PC-3 (cell line): ENCODE measurements at regions not wholly inside any gene's neighbourhood (a gene's known extent, or its start where the extent isn't known, plus 50 kb on each side); places are given as distances from the start of the nearest gene placed in this dataset.
"Not testable (repeated sequence)": the region's sequence is repeated elsewhere in the genome, so short reads cannot be mapped to it uniquely, and the experiment has no call there.

Source experiments
- ATAC-seq: fragments of 200-7000 bp; cut with Tn5 transposase; 2 replicates; pipeline ENCODE4 v1.9.1; 2020; ENCODE audit warnings: mild to moderate bottlenecking, moderate library complexity
- BruUV-seq: library from RNA; stranded (reverse); fragments of 400-500 nt; replicated peaks from 2 replicates; lab custom pipeline; 2021; lab: Mats Ljungman, UMichigan
- CTCF ChIA-PET: fragments of 300-600 bp; sonication (Branson Sonifier 250); formaldehyde crosslinking; loops from one replicate; lab custom pipeline; 2022; ENCODE audit warnings: antibody characterized with exemption; lab: Charles Lee
- POLR2A ChIA-PET: fragments of 300-600 bp; sonication (Branson Sonifier 250); formaldehyde crosslinking; loops from one replicate; lab custom pipeline; 2022; ENCODE audit warnings: antibody characterized with exemption; ENCODE audit not compliant: unreplicated experiment; lab: Charles Lee
- DNase-seq: peaks from one replicate; pipeline ENCODE4 v3.0.0-alpha.2; 2015
- H2AFZ ChIP-seq: fragments of 300-600 bp; sonication (generic); 2 replicates; pipeline ENCODE4 v1.6.0; 2016; ENCODE audit warnings: antibody characterized with exemption, low read length
- H3F3A ChIP-seq: fragments of 300-600 bp; sonication (generic); one replicate; pipeline ENCODE4 v1.6.0; 2017; ENCODE audit warnings: antibody characterized with exemption, low read length, control low read depth, mild to moderate bottlenecking; ENCODE audit not compliant: unreplicated experiment
- H3K27ac ChIP-seq: fragments of 300-600 bp; sonication (generic); 2 replicates; pipeline ENCODE4 v1.5.1; 2016; ENCODE audit warnings: mild to moderate bottlenecking, low read length
- H3K27me3 ChIP-seq: fragments of 300-600 bp; sonication (generic); 2 replicates; pipeline ENCODE4 v1.6.1; 2016; ENCODE audit warnings: low read length, mixed read lengths
- H3K36me3 ChIP-seq: fragments of 300-600 bp; sonication (generic); 2 replicates; pipeline ENCODE4 v1.6.1; 2016; ENCODE audit warnings: low read depth, mixed run types, low read length, mixed read lengths
- H3K4me1 ChIP-seq: fragments of 300-600 bp; sonication (generic); 2 replicates; pipeline ENCODE4 v1.5.1; 2016; ENCODE audit warnings: low read length; ENCODE audit not compliant: insufficient read depth
- H3K4me2 ChIP-seq: fragments of 300-600 bp; sonication (generic); 2 replicates; pipeline ENCODE4 v1.6.0; 2016; ENCODE audit warnings: low read length
- H3K4me3 ChIP-seq: fragments of 300-600 bp; sonication (generic); 2 replicates; pipeline ENCODE4 v1.5.1; 2016; ENCODE audit warnings: mild to moderate bottlenecking, low read length, mixed read lengths
- H3K79me2 ChIP-seq: fragments of 300-600 bp; sonication (generic); 2 replicates; pipeline ENCODE4 v1.6.1; 2017; ENCODE audit warnings: low read length, mixed read lengths
- H3K9ac ChIP-seq: fragments of 300-600 bp; sonication (generic); 2 replicates; pipeline ENCODE4 v1.6.0; 2016; ENCODE audit warnings: mild to moderate bottlenecking, low read length
- H3K9me2 ChIP-seq: fragments of 300-600 bp; sonication (generic); replicated peaks from 2 replicates; pipeline ENCODE4 v1.6.1; 2016; ENCODE audit warnings: mixed run types, low read length, mixed read lengths
- H3K9me3 ChIP-seq: fragments of 300-600 bp; sonication (generic); 2 replicates; pipeline ENCODE4 v1.6.1; 2016; ENCODE audit warnings: low read length, mixed read lengths
- H4K20me1 ChIP-seq: fragments of 300-600 bp; sonication (generic); 2 replicates; pipeline ENCODE4 v1.6.1; 2016; ENCODE audit warnings: low read length, mixed read lengths
- EZH2 ChIP-seq: fragments of 300-600 bp; sonication (generic); IDR thresholded peaks from one replicate; pipeline ENCODE4 v1.6.1; 2017; ENCODE audit warnings: antibody characterized with exemption, mild to moderate bottlenecking, low read length; ENCODE audit not compliant: unreplicated experiment
- EZH2phosphoT487 ChIP-seq: fragments of 300-600 bp; sonication (generic); IDR thresholded peaks from 2 replicates; pipeline ENCODE4 v1.6.1; 2018; ENCODE audit warnings: mild to moderate bottlenecking, antibody characterized with exemption, low read length, borderline replicate concordance
- intact Hi-C: fragments of 100-400 bp; cut with micrococcal nuclease; formaldehyde crosslinking; loops from 2 replicates; pipeline ENCODE4 v1.9.0; 2023
- TF ChIP-seq, protein P1 (sequence below): fragments of 300-600 bp; sonication (generic); conservative IDR thresholded peaks from 2 replicates; pipeline ENCODE4 v1.5.1; 2017; ENCODE audit warnings: antibody characterized with exemption, low read depth, mild to moderate bottlenecking, low read length

DNA sequence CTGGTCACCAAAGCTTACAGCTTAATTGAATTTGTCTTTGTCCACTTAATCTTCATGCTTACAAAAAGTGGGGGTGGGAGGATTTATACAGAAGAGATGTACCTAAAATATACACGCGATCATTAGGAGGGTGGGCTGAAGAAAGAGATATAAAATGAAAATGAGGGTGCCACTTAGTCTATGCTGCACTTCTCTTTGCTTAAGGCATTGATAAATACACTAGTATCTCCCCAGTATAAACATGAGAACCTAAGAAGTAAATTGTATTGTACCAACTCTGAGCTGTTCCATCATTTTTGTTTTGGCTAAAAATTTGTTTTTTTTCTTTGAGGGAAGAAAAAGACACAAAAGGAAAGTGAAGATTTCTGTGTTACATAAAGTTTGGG, 170.8 kb upstream of the ZNF217 start:
- no peak for DNase-seq
- H3K4me3 ChIP-seq: no peak overlapping the region
- peak overlapping the region; percentile 7; the same call in 1 of the 2 replicates for H3K9ac ChIP-seq
- H3K27me3 ChIP-seq: no peaks in the 10 kb centered on the region
- peak overlapping the region; percentile 4; the same call in 1 of the 2 replicates for H3K4me2 ChIP-seq
- no peaks in the 10 kb centered on the region for H3K36me3 ChIP-seq
- H3K4me1 ChIP-seq: peaks cover 22% of the 10 kb centered on the region
- no peaks in the 10 kb centered on the region for H3K9me3 ChIP-seq
- peak overlapping the region; percentile 74 for H2AFZ ChIP-seq
- no peaks in the 10 kb centered on the region for H3K79me2 ChIP-seq
- CTCF ChIA-PET: interaction anchor here (0.6 kb wide), 1 partner anchor 152 kb away, joined by 3 read pairs; no protein-coding TSS in a partner anchor
- no peaks in the 10 kb centered on the region for H4K20me1 ChIP-seq
- H3K27ac ChIP-seq: peak overlapping the region; percentile 15
- no peaks in the 10 kb centered on the region for H3K9me2 ChIP-seq
- no peak for ATAC-seq
- H3F3A ChIP-seq: no peaks in the 10 kb centered on the region
- BruUV-seq: no TSS peak
- intact Hi-C loops: no loop called here
- TF ChIP-seq EZH2 (no peak), EZH2phosphoT487 (no peak)
- POLR2A ChIA-PET: interaction anchor here (0.5 to 0.6 kb wide), 2 partner anchors 102 to 168 kb away, joined by 4 read pairs; no protein-coding TSS in a partner anchor

DNA sequence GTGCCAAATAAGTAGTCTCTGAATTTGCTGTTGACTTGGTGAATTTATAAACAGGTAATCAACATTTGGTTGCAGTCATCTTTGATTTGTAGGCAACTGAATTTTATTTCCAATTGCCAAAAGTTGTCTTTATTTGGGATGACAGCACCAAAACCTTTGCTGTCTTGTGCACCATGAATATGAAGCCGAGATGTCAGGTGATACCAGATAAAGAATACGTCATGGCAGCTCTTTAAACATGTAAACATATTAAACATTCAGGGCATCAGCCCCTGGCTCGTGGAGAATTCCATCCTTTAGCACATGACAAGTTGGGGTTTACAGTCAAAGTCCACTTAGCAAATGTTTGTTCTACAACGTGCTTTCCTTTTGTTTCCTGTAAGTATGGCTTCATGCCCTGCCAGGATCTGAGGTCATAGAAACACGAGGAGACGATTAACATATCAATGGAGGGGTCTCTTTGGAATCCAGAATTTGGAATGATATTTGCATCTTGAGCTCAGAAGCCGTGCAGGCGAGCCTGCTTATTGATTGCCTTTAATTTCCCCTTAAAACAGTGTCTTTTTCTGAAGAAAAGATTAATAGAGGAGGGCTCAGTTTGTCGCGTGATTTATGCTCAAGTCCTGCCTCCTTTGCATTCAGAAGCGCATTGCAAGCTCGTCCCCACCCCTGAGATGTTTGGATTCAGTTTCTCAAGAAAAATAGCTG, 170.2 kb upstream of the ZNF217 start:
- peak; percentile 55 for DNase-seq
- no peak overlapping the region for H3K4me3 ChIP-seq
- ChIA-PET POLR2A (no interaction called here), CTCF (interaction anchor here (0.6 kb wide), 1 partner anchor 10 kb away, joined by 4 read pairs; no protein-coding TSS in a partner anchor)
- intact Hi-C loops: loop anchor here (1.0 kb wide), 1 partner anchor 9 kb away; no protein-coding TSS in a partner anchor
- H2AFZ ChIP-seq: peak overlapping the region; percentile 74
- H3K9ac ChIP-seq: peak overlapping the region; percentile 7; the same call in 1 of the 2 replicates
- no peaks in the 10 kb centered on the region for H3F3A ChIP-seq
- peaks cover 17% of the 10 kb centered on the region for H3K4me1 ChIP-seq
- no peaks in the 10 kb centered on the region for H4K20me1 ChIP-seq
- peak overlapping the region; percentile 15 for H3K27ac ChIP-seq
- no peaks in the 10 kb centered on the region for H3K27me3 ChIP-seq
- H3K9me3 ChIP-seq: no peaks in the 10 kb centered on the region
- H3K79me2 ChIP-seq: no peaks in the 10 kb centered on the region
- BruUV-seq: no TSS peak
- TF ChIP-seq EZH2phosphoT487 (no peak), EZH2 (no peak)
- TF ChIP-seq, protein P1, sequence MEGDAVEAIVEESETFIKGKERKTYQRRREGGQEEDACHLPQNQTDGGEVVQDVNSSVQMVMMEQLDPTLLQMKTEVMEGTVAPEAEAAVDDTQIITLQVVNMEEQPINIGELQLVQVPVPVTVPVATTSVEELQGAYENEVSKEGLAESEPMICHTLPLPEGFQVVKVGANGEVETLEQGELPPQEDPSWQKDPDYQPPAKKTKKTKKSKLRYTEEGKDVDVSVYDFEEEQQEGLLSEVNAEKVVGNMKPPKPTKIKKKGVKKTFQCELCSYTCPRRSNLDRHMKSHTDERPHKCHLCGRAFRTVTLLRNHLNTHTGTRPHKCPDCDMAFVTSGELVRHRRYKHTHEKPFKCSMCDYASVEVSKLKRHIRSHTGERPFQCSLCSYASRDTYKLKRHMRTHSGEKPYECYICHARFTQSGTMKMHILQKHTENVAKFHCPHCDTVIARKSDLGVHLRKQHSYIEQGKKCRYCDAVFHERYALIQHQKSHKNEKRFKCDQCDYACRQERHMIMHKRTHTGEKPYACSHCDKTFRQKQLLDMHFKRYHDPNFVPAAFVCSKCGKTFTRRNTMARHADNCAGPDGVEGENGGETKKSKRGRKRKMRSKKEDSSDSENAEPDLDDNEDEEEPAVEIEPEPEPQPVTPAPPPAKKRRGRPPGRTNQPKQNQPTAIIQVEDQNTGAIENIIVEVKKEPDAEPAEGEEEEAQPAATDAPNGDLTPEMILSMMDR: no peak
- no peaks in the 10 kb centered on the region for H3K9me2 ChIP-seq
- no peaks in the 10 kb centered on the region for H3K36me3 ChIP-seq
- peak; percentile 76 for ATAC-seq
- H3K4me2 ChIP-seq: peak overlapping the region; percentile 4; the same call in 1 of the 2 replicates

DNA sequence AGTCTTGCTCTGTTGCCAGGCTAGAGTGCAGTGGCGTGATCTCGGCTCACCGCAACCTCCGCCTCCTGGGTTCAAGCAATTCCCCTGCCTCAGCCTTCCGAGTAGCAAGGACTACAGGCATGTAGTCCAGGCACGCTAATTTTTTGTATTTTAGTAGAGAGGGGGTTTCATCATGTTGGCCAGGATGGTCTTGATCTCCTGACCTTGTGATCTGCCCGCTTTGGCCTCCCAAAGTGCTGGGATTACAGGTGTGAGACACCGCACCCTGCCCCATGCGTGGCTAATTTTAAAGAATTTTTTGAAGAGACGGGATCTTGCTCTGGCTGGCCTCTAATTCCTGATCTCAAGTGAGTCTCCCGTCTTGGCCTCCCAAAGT, 168.8 kb upstream of the ZNF217 start:
- ATAC-seq, H3K36me3 ChIP-seq, H3K79me2 ChIP-seq, BruUV-seq, H3K4me3 ChIP-seq, H3K9me3 ChIP-seq, H3K9me2 ChIP-seq, H3K27ac ChIP-seq, intact Hi-C loops, H3K9ac ChIP-seq, H3K4me2 ChIP-seq, H4K20me1 ChIP-seq, H3F3A ChIP-seq, CTCF ChIA-PET, H3K27me3 ChIP-seq, DNase-seq, H2AFZ ChIP-seq, POLR2A ChIA-PET: not testable (repeated sequence)
- H3K4me1 ChIP-seq: peaks cover 17% of the 10 kb centered on the region
